Fibroblast of lung (primary cell): ENCODE measurements at regions not wholly inside any gene's neighbourhood (a gene's known extent, or its start where the extent isn't known, plus 50 kb on each side); places are given as distances from the start of the nearest gene placed in this dataset.

Source experiments
- DNase-seq, 2 donors: peaks; one replicate each; pipeline versions ENCODE4 v3.0.0 to v3.0.0-alpha.2; 2010; ENCODE audit warnings: low read depth in 2 of 2
- H2AFZ ChIP-seq: 2 replicates; pipeline ENCODE4 v1.5.1; 2012; ENCODE audit warnings: low read length, control low read depth, inconsistent platforms
- H3K27ac ChIP-seq: 2 replicates; pipeline ENCODE4 v1.5.1; 2011; ENCODE audit warnings: low read length, control low read depth; ENCODE audit not compliant: insufficient read depth
- H3K27me3 ChIP-seq: 2 replicates; pipeline ENCODE4 v1.5.1; 2011; ENCODE audit warnings: mild to moderate bottlenecking, low read length; ENCODE audit not compliant: control insufficient read depth, insufficient read depth
- H3K36me3 ChIP-seq: 2 replicates; pipeline ENCODE4 v1.5.1; 2011; ENCODE audit warnings: low read length; ENCODE audit not compliant: control insufficient read depth, insufficient read depth
- H3K4me1 ChIP-seq: 2 replicates; pipeline ENCODE4 v1.5.1; 2011; ENCODE audit warnings: low read length; ENCODE audit not compliant: control insufficient read depth, insufficient read depth; ENCODE audit errors: extremely low read depth
- H3K4me2 ChIP-seq: 2 replicates; pipeline ENCODE4 v1.5.1; 2011; ENCODE audit warnings: low read length, control low read depth; ENCODE audit not compliant: insufficient read depth; ENCODE audit errors: extremely low read depth
- H3K4me3 ChIP-seq, 4 experiments: fragments of 200-600 bp in 1 of 4; sonication (generic) in 1 of 4; replicated peaks in 1 of 4; 2 replicates each; pipeline ENCODE4 v1.5.1; 2011 to 2016; ENCODE audit warnings: low read length in 4 of 4, low read depth in 3 of 4, mild to moderate bottlenecking in 3 of 4, control low read depth in 2 of 4, inconsistent platforms in 1 of 4, mixed read lengths in 1 of 4; ENCODE audit not compliant: insufficient read depth in 1 of 4; ENCODE audit errors: control extremely low read depth in 1 of 4
- H3K79me2 ChIP-seq: 2 replicates; pipeline ENCODE4 v1.5.1; 2012; ENCODE audit warnings: mild to moderate bottlenecking, low read length, inconsistent platforms; ENCODE audit not compliant: control insufficient read depth, insufficient read depth
- H3K9ac ChIP-seq: 2 replicates; pipeline ENCODE4 v1.5.1; 2011; ENCODE audit warnings: mild to moderate bottlenecking, low read length, control low read depth; ENCODE audit not compliant: insufficient read depth
- H3K9me3 ChIP-seq: 2 replicates; pipeline ENCODE4 v1.5.1; 2012; ENCODE audit warnings: low read depth, low read length; ENCODE audit not compliant: control insufficient read depth, insufficient read depth
- H4K20me1 ChIP-seq: 2 replicates; pipeline ENCODE4 v1.5.1; 2011; ENCODE audit warnings: low read length; ENCODE audit not compliant: control insufficient read depth, insufficient read depth; ENCODE audit errors: extremely low read depth
- EZH2 ChIP-seq: IDR thresholded peaks from 2 replicates; pipeline ENCODE4 v1.5.1; 2012; ENCODE audit warnings: low read length, control low read depth, mild to moderate bottlenecking; ENCODE audit errors: missing control alignments
- TF ChIP-seq, protein P1 (sequence below), 2 donors: IDR thresholded peaks in 1 of 2; conservative IDR thresholded peaks in 1 of 2; 1 replicate in 1 of 2; 2 replicates in 1 of 2; pipeline ENCODE4 v1.5.1; 2011 to 2012; ENCODE audit warnings: low read length in 2 of 2, control low read depth in 1 of 2, inconsistent platforms in 1 of 2, low read depth in 1 of 2, mild to moderate bottlenecking in 1 of 2

DNA sequence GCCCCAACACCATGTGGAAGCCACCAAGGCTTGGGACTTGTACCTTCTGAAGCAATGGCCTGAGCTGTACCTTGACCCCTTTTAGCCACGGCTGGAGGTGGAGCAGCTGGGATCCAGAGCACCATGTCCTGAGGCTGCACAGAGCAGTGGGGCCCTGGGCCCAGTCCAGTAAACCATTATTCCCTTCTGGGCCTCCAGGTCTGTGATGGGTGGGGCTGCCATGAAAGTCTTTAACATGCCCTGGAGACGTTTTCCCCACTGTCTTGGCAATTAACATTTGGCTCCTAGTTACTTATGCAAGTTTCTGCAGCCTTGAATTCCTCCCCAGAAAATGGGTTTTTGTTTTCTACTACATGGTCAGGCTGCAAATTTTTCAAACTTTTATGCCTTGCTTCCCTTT, 323.7 kb upstream of the ZP4 start:
- Histone ChIP-seq H3K4me2 (no peak overlapping the region), H3K4me1 (no peaks in the 10 kb centered on the region), H3K9ac (no peak overlapping the region), H4K20me1 (no peaks in the 10 kb centered on the region), H2AFZ (no peak overlapping the region), H3K79me2 (no peaks in the 10 kb centered on the region), H3K9me3 (no peaks in the 10 kb centered on the region), H3K27me3 (no peaks in the 10 kb centered on the region), H3K4me3 (no peak overlapping the region), H3K36me3 (no peaks in the 10 kb centered on the region), H3K27ac (no peak overlapping the region)
- DNase-seq, result no peak
- TF ChIP-seq, protein P1, sequence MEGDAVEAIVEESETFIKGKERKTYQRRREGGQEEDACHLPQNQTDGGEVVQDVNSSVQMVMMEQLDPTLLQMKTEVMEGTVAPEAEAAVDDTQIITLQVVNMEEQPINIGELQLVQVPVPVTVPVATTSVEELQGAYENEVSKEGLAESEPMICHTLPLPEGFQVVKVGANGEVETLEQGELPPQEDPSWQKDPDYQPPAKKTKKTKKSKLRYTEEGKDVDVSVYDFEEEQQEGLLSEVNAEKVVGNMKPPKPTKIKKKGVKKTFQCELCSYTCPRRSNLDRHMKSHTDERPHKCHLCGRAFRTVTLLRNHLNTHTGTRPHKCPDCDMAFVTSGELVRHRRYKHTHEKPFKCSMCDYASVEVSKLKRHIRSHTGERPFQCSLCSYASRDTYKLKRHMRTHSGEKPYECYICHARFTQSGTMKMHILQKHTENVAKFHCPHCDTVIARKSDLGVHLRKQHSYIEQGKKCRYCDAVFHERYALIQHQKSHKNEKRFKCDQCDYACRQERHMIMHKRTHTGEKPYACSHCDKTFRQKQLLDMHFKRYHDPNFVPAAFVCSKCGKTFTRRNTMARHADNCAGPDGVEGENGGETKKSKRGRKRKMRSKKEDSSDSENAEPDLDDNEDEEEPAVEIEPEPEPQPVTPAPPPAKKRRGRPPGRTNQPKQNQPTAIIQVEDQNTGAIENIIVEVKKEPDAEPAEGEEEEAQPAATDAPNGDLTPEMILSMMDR (conservative IDR thresholded peaks at IDR 0.05 in 1 of 2, IDR thresholded peaks at IDR 0.05 in 1 of 2; ENCODE audit: low read depth in 1 of 2, low read length in 2 of 2), result no peak
- no peak for TF ChIP-seq EZH2

DNA sequence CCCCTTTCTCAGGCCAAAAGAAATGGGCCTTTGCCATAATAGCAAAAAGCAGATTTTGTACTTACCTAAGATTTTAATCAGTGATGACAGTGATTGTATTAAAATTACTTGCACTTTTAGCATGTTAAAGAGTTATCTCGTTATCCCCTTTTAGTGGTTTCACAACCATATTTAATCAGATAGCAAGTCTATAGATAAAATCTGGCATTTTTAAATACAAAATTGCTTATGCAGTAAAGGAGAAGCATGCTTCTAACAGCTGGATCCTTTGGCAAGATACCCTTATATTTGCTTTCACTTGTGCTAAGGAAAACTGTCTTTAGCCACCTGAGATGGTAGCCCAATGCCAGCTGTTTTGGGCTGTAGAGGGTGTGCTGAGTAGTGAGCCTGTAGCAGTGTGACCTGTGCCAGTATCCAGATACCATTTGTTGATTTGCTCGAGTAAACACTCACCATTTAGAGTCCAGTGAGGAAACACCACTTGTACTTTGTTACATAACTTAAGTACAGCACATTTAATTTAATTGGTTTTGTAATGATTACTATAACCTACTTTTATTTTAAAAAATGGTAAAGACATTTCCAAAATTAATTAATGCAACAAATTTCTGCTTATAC, 314.4 kb upstream of the ZP4 start:
- H3K9me3 ChIP-seq, result no peaks in the 10 kb centered on the region
- H3K27me3 ChIP-seq, result no peaks in the 10 kb centered on the region
- no peak for DNase-seq
- H2AFZ ChIP-seq, result no peak overlapping the region
- H4K20me1 ChIP-seq, result no peaks in the 10 kb centered on the region
- TF ChIP-seq, protein P1 (conservative IDR thresholded peaks at IDR 0.05 in 1 of 2, IDR thresholded peaks at IDR 0.05 in 1 of 2; ENCODE audit: low read depth in 1 of 2, low read length in 2 of 2), result no peak
- TF ChIP-seq EZH2, result no peak
- no peak overlapping the region for H3K27ac ChIP-seq
- H3K4me1 ChIP-seq, result no peaks in the 10 kb centered on the region
- no peak overlapping the region for H3K9ac ChIP-seq
- H3K4me3 ChIP-seq, result no peak overlapping the region
- H3K79me2 ChIP-seq, result no peaks in the 10 kb centered on the region
- no peaks in the 10 kb centered on the region for H3K36me3 ChIP-seq
- no peak overlapping the region for H3K4me2 ChIP-seq

DNA sequence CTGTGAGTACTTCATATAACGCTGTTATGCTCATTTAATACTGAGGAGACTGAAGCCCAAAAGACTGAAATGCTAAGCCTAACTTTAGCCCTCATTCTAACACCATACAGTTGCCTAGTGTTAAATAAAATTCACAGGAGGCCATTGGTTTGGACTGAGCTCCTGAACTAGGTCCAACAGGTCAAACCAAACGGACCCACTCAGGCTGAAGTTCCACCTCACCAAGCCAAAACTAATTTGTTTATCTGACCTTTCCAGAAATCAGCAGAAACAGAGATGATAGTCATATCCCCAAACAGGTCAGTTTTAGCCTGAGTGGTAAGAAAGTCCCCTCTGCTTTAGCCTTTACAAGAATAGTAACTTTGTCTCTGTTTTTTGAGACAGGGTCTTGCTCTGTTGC, 311.3 kb upstream of the ZP4 start:
- Histone ChIP-seq H3K4me1 (no peaks in the 10 kb centered on the region), H3K9me3 (no peaks in the 10 kb centered on the region), H3K27me3 (no peaks in the 10 kb centered on the region), H3K27ac (no peak overlapping the region), H3K4me2 (no peak overlapping the region), H2AFZ (no peak overlapping the region), H3K36me3 (no peaks in the 10 kb centered on the region), H3K4me3 (no peak overlapping the region), H3K9ac (no peak overlapping the region), H3K79me2 (no peaks in the 10 kb centered on the region), H4K20me1 (no peaks in the 10 kb centered on the region)
- TF ChIP-seq, protein P1 (conservative IDR thresholded peaks at IDR 0.05 in 1 of 2, IDR thresholded peaks at IDR 0.05 in 1 of 2; ENCODE audit: low read depth in 1 of 2, low read length in 2 of 2), result no peak
- no peak for TF ChIP-seq EZH2
- DNase-seq, result no peak
